BJ (cell line): ENCODE measurements at regions not wholly inside any gene's neighbourhood (a gene's known extent, or its start where the extent isn't known, plus 50 kb on each side); places are given as distances from the start of the nearest gene placed in this dataset.
A peak's percentile ranks its signal among the peaks of the same experiment; 100 is the strongest.

Experiments used
- CTCF ChIA-PET: fragments of 350-600 bp; formaldehyde crosslinking; extraction: SDS; loops from one replicate; lab custom pipeline; 2021; ENCODE audit warnings: antibody characterized with exemption, inconsistent platforms; lab: Yijun Ruan, JAX
- POLR2A ChIA-PET: fragments of 300-600 bp; sonication (Branson Sonifier 250); formaldehyde crosslinking; extraction: SDS; loops from one replicate; lab custom pipeline; 2021; ENCODE audit warnings: antibody characterized with exemption; lab: Charles Lee
- DNase-seq: peaks from one replicate; pipeline ENCODE4 v3.0.0-alpha.2; 2011; ENCODE audit warnings: low read depth
- H3K27me3 ChIP-seq: 2 replicates; pipeline ENCODE4 v1.6.0; 2011; ENCODE audit warnings: low read length; ENCODE audit not compliant: control insufficient read depth, insufficient read depth
- H3K36me3 ChIP-seq: 2 replicates; pipeline ENCODE4 v1.5.1; 2011; ENCODE audit warnings: low read length; ENCODE audit not compliant: control insufficient read depth, insufficient read depth
- H3K4me3 ChIP-seq: 2 replicates; pipeline ENCODE4 v1.5.1; 2011; ENCODE audit warnings: low read depth, mild to moderate bottlenecking, control low read depth, low read length
- CTCF ChIP-seq: IDR thresholded peaks from 2 replicates; pipeline ENCODE4 v1.5.1; 2011; ENCODE audit warnings: low read depth, mild to moderate bottlenecking, control low read depth, inconsistent platforms, low read length, moderate library complexity; ENCODE audit not compliant: insufficient read depth

DNA sequence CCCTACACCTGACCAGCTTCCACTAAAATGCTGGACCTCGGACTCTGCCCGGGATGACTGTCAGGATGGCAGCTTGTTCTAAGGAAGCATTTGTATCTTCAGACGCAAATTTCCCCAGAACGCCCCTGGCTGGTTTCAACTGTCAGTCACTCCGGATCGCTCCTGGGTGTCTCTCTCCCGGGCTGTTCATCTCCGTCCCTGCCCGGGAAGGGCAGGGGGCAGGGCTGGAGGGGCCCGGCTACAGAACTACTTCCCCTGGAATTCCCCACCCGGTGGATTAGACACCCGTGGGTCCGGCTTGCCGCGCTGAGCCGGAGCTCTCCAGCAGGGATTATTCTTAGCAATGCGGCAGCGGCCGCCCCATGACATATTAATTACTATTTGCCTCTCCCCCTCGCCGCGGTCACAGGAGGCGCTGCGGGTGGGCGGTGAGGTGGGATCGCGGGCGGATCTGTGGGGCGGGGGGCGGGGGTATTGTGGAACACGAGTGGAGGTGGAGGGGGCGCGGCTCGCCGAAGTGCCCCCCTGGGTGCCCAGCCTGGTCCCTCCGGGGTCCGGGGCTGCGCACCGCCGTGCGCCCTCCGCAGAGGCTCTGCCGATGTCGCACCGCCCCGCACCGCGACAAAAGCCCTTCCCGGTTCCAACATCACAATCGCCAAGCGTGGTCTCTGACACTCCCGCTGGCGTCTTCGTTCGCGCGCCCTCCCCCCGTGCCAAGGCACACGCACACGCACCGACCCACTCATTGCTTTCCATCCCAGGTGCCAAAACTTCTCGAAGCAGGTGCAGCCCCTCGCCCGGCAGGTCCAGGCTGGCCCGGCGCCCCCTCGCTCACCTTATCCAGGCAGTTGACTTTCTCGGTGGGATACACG is 276.1 kb upstream of the NEBL start:
- TF ChIP-seq CTCF, result no peak
- H3K36me3 ChIP-seq, result no peaks in the 10 kb centered on the region
- no peak for DNase-seq
- CTCF ChIA-PET, result interaction anchor here (0.6 to 1.2 kb wide), 3 partner anchors 11 to 713 kb away, joined by 3 to 4 read pairs (median 3); no protein-coding TSS in a partner anchor
- H3K4me3 ChIP-seq, result peak overlapping the region; percentile 7; the same call in 1 of the 2 replicates
- H3K27me3 ChIP-seq, result peaks cover 21% of the 10 kb centered on the region
- POLR2A ChIA-PET, result no interaction called here

GRCh38 chr10:21172542-21172929 is 275.4 kb upstream of the NEBL start:
- DNase-seq, result no peak
- no peaks in the 10 kb centered on the region for H3K36me3 ChIP-seq
- TF ChIP-seq CTCF, result no peak
- H3K4me3 ChIP-seq, result no peak overlapping the region
- ChIA-PET POLR2A (no interaction called here), CTCF (interaction anchor here (0.6 to 1.2 kb wide), 3 partner anchors 12 to 714 kb away, joined by 3 to 4 read pairs (median 3); no protein-coding TSS in a partner anchor)
- H3K27me3 ChIP-seq, result peaks cover 21% of the 10 kb centered on the region

DNA sequence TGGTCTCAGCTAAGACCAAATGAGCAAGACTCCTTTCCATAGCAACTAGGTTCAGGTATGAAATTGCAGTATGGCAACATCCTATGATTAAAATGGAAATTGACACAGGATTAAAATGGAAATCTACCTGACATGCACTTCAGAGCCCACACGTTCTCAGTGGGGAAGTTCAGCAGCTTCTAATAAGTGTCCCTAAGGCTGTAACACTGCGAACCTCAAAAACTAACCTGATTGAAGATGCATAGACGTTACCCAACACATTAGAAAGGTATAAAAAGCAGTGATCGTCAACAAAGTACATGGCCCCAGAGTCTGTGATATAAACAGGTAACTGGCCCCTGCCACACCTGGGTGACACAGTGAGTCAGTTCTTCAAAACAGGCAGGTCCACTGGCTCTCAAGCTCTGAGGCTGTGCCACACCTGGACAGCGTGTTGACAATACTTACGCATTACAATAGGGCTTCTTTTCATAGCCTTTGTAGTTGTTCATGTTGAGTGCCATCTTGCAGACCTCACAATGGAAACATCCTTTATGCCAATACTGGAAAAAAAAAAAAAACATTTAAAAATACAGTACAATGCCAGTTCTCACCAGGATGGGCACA is 274.9 kb upstream of the NEBL start:
- no peak for DNase-seq
- TF ChIP-seq CTCF, result no peak
- Histone ChIP-seq H3K4me3 (no peak overlapping the region), H3K36me3 (no peaks in the 10 kb centered on the region), H3K27me3 (peaks cover 21% of the 10 kb centered on the region)
- POLR2A ChIA-PET, result no interaction called here
- CTCF ChIA-PET, result interaction anchor here (0.6 to 1.2 kb wide), 2 partner anchors 9 to 75 kb away, joined by 3 read pairs; no protein-coding TSS in a partner anchor

- ChIA-PET POLR2A (no interaction called here), CTCF (interaction anchor here (1.2 kb wide), 1 partner anchor 10 kb away, joined by 3 read pairs; no protein-coding TSS in a partner anchor)
- TF ChIP-seq CTCF, result peak; percentile 24; the same call in 1 of the 2 replicates
- H3K36me3 ChIP-seq, result no peaks in the 10 kb centered on the region
- H3K4me3 ChIP-seq, result no peak overlapping the region
- peaks cover 21% of the 10 kb centered on the region for H3K27me3 ChIP-seq
- DNase-seq, result no peak
Measured at GRCh38 chr10:21171197-21171935, 274.3 kb upstream of the NEBL start.

- ChIA-PET CTCF (no interaction called here), POLR2A (no interaction called here)
- no peaks in the 10 kb centered on the region for H3K36me3 ChIP-seq
- H3K27me3 ChIP-seq, result peaks cover 21% of the 10 kb centered on the region
- DNase-seq, result no peak
- no peak overlapping the region for H3K4me3 ChIP-seq
- no peak for TF ChIP-seq CTCF
Measured at GRCh38 chr10:21170216-21170615, 273.1 kb upstream of the NEBL start.
